Fibroblast of skin of back (primary cell): ENCODE measurements at regions not wholly inside any gene's neighbourhood (a gene's known extent, or its start where the extent isn't known, plus 50 kb on each side); places are given as distances from the start of the nearest gene placed in this dataset.
"Not testable (repeated sequence)": the region's sequence is repeated elsewhere in the genome, so short reads cannot be mapped to it uniquely, and the experiment has no call there.

Experiments used
- DNase-seq: peaks from one replicate; pipeline ENCODE4 v3.0.0-alpha.2; 2013

GRCh38 chr5:166286832-166287231 lies 2004.6 kb upstream of the WWC1 start:
- no peak for DNase-seq

DNA sequence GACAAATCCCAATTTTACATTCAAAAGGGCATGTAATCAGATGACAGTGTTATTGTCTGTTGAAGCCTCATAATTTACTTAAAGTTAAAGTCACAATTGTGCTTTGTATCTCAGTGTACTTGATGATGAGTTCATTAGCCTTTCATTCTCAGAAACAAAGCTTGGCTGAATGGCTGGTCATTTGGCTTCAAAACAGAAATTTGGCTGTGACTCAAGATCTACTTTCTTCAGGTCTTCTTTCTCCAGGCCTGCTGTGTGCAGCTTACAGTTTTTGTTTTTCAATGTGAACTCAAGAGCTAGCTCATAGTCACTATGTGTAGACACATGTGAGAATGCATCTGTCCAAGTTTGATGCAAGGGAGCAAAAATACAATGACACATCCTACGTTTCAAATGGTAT lies 2003.6 kb upstream of the WWC1 start:
- no peak for DNase-seq

DNA sequence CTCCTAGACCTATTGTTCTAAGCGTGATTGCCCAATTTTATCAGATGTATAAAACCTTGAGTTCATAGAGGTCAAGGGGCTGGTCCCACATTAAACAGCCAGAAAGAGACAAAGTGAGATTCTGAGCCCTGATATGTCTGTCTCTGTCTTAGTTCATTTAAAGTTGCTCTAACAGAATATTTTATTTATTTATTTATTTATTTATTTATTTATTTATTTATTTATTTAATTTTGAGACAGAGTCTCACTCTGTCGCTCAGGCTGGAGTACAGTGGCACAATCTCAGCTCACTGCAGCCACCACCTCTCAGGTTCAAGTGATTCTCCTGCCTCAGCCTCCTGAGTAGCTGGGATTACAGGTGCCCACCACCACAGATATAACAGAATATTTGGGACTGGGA lies 1999.6 kb upstream of the WWC1 start:
- not testable (repeated sequence) for DNase-seq

- no peak for DNase-seq
These were observed 1997.6 kb upstream of the WWC1 start for GRCh38 chr5:166293892-166294291.

- DNase-seq: no peak
These were observed 1989.3 kb upstream of the WWC1 start for GRCh38 chr5:166302166-166302565.

DNA sequence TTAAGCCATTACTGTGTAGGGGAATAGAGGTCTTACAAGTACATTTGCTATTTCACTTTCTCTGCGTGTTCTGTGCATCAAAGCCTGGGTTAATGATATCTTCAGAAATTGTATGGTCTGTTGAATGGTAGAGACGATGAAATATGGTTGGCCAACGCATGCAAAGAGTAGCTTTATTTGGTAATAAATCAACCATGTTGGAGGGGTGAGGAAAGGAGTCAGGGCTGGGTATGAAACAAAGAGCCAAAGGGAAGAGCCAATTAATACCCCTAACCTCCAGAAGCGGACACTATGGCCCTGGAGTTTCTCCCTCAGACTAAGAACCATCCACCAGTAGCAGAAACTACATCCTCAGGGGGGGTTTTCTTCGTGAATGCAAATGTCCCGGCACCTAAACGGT lies 1974.0 kb upstream of the WWC1 start:
- DNase-seq: no peak

DNA sequence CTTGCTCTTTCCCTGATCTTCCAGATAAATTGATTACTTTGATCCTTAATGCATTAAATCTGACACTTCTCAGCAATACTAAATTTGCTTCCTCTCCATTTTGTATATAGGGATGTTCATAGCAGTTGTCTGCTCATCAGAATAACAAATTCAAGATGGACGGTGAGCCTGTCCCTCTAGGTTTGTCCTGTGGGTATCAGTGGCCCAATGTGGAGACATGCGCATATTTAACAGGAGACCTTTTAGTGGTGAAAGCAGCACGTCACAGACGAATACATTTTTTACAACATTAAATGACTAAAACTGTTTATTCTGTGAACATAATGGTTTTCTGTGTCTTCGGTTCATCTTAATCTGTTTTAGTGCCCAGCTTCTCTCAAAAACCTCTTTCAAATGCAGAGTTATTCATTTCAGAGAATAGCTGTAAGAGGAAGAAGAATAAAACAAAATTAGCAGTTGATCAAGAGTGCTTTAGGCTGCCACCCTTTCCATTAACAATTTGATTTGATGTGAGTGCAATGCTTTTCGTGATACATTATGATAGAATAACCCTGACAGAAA lies 1970.4 kb upstream of the WWC1 start:
- DNase-seq: no peak

GRCh38 chr5:166324372-166324771 lies 1967.1 kb upstream of the WWC1 start:
- DNase-seq: no peak

GRCh38 chr5:166329149-166329800 lies 1962.2 kb upstream of the WWC1 start:
- no peak for DNase-seq

GRCh38 chr5:166330036-166330435 lies 1961.4 kb upstream of the WWC1 start:
- DNase-seq: no peak

DNA sequence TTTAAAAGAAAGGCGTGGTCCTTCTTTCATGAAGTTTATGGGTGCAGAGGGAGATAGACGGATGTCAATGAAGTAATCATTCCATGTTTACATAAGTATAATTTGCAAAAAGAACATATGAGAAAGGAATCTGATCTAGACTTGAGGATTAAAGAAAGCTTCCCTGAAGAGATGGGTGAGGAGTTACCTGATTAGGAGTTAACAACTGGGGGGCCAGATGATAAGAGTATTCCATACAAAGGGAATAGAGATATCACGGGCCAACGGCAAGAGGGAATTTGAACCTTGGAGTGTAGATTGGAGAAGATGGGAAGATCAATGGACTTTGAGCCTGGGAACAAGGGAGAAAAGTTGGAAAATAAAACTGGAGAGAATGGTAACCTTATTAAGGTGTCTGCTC lies 1959.9 kb upstream of the WWC1 start:
- no peak for DNase-seq

- peak; percentile 16 for DNase-seq
These were observed 1952.6 kb upstream of the WWC1 start for GRCh38 chr5:166338801-166339200.

- no peak for DNase-seq
These were observed 1951.4 kb upstream of the WWC1 start for GRCh38 chr5:166340039-166340438.

DNA sequence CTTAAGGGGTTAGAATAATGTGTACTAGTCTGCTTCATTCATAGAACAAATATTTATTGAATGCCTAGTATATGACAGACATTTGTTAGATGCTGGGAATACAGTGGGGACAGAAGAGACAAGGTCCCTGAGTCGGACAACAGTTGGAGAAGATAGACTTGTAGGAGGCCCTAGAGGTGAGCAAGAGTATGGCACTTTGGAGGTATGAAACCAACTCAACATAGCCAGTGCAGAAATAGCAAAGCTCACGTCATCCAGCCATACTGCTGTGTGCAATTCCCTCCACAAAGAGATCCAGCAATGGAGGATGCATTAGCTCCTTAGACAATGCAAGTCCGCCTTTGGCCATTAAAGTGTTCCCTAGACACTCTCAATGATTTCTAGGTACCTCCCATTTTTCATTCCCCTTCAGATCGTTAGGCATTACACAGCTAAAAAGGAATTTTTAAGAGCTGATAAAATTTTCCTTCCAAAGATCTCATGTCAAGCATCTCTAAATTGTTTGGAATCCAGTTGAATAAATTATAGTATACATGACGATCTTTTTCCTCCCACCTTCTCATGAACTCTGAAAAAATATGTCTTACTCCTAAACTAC lies 1949.6 kb upstream of the WWC1 start:
- DNase-seq: no peak

GRCh38 chr5:166342402-166342801 lies 1949.0 kb upstream of the WWC1 start:
- DNase-seq: no peak

DNA sequence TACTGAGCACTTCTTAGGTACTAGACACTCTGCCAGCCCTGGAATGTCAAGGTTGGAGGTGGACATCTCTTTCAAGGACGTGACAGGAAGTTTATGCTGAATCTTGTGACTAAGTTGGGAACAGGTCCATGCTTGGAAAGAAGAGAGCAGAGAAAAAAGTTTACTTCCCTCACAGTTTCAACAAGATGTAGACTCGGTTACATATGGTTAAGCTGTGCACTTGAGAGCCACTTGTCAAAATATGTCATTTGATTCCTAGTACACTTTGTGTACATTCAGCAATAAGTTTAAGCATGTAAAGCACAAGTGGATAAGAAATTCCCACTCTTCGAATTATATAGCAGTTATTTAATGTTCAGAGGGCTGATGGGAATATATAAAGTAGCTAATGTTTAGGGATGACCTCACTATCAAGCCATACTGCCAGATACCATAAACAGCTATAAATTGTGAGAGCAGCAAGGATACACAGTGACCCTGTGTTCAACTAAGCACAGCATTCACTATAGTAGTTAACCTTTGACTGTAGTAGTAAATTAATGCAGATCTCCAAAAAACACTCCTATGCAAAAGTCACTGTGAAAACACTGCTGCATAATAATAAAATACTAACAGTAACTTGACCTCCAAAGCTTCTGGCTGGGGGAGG lies 1944.6 kb upstream of the WWC1 start:
- DNase-seq: no peak

GRCh38 chr5:166349046-166349445 lies 1942.4 kb upstream of the WWC1 start:
- DNase-seq: peak; percentile 9

- no peak for DNase-seq
These were observed 1937.9 kb upstream of the WWC1 start for GRCh38 chr5:166353580-166353979.

DNA sequence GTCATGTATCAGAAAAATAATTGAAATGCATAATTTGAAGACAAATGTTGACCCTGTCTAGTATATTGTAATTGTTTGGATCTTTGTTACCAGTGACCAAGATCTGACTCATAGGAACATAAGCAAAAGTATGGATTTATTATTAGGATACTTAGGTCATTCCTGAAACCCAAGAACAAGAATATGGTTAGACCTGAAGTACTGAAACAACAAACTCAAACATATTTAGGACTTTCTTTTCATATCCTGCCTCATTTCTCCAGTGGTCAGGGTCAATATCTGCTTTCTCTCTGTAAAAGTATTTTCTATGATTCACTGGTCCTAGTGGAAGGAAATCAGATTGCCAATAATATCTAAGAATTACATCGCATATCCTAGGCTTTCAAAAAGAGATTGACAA lies 1937.1 kb upstream of the WWC1 start:
- peak; percentile 23 for DNase-seq

GRCh38 chr5:166356096-166356495 lies 1935.3 kb upstream of the WWC1 start:
- peak; percentile 14 for DNase-seq

DNA sequence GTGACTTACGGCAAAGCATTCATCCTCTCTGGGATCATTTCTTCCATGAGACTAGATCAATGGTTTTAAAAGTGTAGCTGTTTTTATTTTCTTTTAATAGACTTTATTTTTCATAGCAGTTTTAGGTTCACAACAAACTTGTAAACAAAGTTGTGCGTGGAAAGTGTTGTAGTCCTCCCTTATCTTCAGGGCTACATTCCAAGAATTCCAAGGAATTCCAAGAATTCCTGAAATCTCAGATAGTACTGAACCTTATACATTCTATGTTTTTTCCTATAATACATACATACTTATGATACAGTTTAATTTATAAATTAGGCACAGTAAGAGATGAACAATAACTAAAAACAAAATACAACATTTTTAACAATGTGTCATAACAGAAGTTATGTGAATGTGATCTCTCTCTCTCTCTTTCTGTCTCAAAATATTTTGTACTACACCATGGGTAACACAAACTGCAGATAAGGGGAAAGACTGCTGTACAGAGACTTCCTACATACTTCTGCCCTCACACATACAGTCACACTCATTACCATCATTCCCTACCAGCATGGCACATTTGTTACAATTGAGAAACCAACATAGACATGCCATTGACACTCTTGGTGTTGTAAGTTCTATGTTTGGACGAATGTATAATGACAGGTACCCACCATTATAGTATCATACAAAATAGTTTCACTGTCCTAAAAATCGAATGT lies 1933.2 kb upstream of the WWC1 start:
- peak; percentile 27 for DNase-seq

- no peak for DNase-seq
These were observed 1928.2 kb upstream of the WWC1 start for GRCh38 chr5:166363087-166363760.

GRCh38 chr5:166365164-166365563 lies 1926.3 kb upstream of the WWC1 start:
- DNase-seq: no peak
